Mucosa of descending colon (tissue), 3 donors: ENCODE measurements at regions not wholly inside any gene's neighbourhood (a gene's known extent, or its start where the extent isn't known, plus 50 kb on each side); places are given as distances from the start of the nearest gene placed in this dataset.

Source experiments
- ATAC-seq: fragments of 200-7000 bp; cut with Tn5 transposase; one replicate; pipeline ENCODE4 v1.9.1; 2020; ENCODE audit warnings: mild to moderate bottlenecking, moderate library complexity
- DNase-seq, 3 donors: peaks; one replicate each; pipeline ENCODE4 v3.0.0-alpha.2; 2020
- H3K36me3 ChIP-seq: fragments of 200-600 bp; one replicate; pipeline ENCODE4 v1.8.0; 2021; ENCODE audit warnings: low read depth, mild to moderate bottlenecking
- H3K4me1 ChIP-seq: fragments of 200-600 bp; one replicate; pipeline ENCODE4 v1.8.0; 2021; ENCODE audit warnings: low read depth, mild to moderate bottlenecking
- H3K4me3 ChIP-seq: fragments of 200-600 bp; one replicate; pipeline ENCODE4 v1.8.0; 2021; ENCODE audit warnings: mild to moderate bottlenecking
- H3K9me3 ChIP-seq: fragments of 200-600 bp; one replicate; pipeline ENCODE4 v1.8.0; 2021; ENCODE audit warnings: mild to moderate bottlenecking
- intact Hi-C, 2 donors: fragments of 100-400 bp; cut with DNase I in 1 of 2; cut with micrococcal nuclease in 1 of 2; formaldehyde crosslinking; loops; one replicate each; pipeline versions ENCODE4 v1.11.0 to v1.11.1; 2022; cut with DNase I, micrococcal nuclease
- TF ChIP-seq, protein P1 (sequence below): fragments of 200-600 bp; IDR thresholded peaks from one replicate; pipeline ENCODE4 v1.8.0; 2022; ENCODE audit warnings: antibody characterized with exemption, mild to moderate bottlenecking
- donor health status: DM: no; HTN: no; CAD: no; lungs with moderate emphysema.
- donor health status: DM: no; HTN: no; CAD: no.
- donor health status: DM: no; HTN: yes; CAD: no.

DNA sequence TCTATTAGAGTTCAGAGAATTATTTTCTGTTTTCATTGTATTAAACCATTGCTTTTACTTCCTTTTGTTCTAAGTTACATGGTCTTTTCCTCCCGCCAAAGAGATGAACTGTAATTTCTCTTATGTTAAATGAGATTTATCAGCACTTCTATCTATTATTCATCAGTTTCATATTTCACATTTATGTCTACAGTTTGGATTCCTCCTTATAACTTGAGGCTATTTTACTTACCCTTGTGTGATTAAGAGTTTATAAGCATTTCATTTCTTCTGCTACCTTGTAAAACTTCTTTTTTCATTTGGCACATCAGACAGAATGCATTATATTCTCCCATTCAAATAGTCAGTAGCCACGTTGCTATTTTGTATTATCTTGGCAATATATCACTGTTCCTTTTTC, 248.2 kb downstream of the PLA2G4A start:
- intact Hi-C loops: no loop called here
- Histone ChIP-seq H3K9me3 (no peaks in the 10 kb centered on the region), H3K36me3 (no peaks in the 10 kb centered on the region), H3K4me3 (no peak overlapping the region), H3K4me1 (no peaks in the 10 kb centered on the region)
- TF ChIP-seq, protein P1, sequence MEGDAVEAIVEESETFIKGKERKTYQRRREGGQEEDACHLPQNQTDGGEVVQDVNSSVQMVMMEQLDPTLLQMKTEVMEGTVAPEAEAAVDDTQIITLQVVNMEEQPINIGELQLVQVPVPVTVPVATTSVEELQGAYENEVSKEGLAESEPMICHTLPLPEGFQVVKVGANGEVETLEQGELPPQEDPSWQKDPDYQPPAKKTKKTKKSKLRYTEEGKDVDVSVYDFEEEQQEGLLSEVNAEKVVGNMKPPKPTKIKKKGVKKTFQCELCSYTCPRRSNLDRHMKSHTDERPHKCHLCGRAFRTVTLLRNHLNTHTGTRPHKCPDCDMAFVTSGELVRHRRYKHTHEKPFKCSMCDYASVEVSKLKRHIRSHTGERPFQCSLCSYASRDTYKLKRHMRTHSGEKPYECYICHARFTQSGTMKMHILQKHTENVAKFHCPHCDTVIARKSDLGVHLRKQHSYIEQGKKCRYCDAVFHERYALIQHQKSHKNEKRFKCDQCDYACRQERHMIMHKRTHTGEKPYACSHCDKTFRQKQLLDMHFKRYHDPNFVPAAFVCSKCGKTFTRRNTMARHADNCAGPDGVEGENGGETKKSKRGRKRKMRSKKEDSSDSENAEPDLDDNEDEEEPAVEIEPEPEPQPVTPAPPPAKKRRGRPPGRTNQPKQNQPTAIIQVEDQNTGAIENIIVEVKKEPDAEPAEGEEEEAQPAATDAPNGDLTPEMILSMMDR: no peak
- DNase-seq: no peak
- ATAC-seq: no peak

DNA sequence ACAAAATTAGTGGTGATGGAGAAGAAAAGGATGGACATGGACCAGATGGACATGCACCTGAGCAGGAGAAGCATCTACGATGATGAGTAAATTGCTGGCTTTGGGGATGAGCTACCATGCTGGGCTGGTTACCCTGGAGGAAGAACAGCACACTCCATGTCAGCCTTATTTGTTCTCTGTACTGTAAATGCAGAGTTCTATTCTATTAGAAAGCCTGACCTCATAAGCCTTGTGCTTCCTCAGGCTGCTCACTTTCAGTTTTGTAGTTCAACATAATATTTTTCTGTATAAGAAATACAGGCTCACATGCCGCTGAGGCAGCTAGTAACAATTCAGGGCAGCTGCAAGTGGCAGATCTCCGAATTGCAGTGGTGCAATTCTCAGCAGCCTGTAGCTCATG, 249.6 kb downstream of the PLA2G4A start:
- TF ChIP-seq, protein P1: no peak
- intact Hi-C loops: no loop called here
- ATAC-seq (no peak), DNase-seq (no peak)
- H3K9me3 ChIP-seq: no peaks in the 10 kb centered on the region
- H3K36me3 ChIP-seq: no peaks in the 10 kb centered on the region
- no peaks in the 10 kb centered on the region for H3K4me1 ChIP-seq
- no peak overlapping the region for H3K4me3 ChIP-seq

DNA sequence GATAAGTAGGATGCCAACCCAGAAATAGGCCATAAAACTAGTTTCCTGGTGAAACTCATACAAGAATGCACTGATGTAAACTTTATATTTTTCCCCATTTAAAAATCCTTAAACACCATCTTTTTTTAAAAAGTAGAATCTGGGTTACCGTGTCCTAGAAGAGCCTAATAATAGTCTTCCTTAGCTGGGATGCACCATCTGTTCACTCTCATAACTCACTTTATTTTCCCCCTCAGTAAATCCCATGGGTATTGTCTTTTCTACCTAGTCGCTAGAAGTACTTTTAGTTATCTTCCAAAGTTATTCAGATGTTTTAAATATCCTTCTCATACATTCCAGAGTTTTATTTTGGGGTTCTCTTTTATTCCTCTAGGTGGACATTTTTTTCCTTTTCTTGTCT, 250.2 kb downstream of the PLA2G4A start:
- H3K4me3 ChIP-seq: no peak overlapping the region
- H3K36me3 ChIP-seq: no peaks in the 10 kb centered on the region
- DNase-seq (no peak), ATAC-seq (no peak)
- TF ChIP-seq, protein P1: no peak
- no peaks in the 10 kb centered on the region for H3K4me1 ChIP-seq
- intact Hi-C loops: no loop called here
- no peaks in the 10 kb centered on the region for H3K9me3 ChIP-seq

DNA sequence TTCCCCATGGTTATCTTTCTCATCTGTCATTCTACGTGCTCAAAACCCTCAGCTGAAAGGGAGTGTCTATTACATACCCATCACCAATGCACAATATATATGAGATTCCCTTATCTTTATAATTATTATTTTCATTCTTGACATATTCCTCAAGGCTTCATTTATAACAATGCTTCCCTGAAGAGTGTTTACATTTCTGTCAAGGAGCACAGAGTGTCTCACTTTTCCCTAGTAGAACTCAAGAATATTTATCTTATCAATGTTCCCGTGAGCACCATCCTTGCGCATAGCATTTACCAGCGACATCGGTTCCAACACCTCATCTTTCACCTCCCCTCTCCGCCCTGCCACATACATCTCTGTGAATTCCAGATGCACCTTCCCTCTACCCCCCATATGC, 250.6 kb downstream of the PLA2G4A start:
- ATAC-seq (no peak), DNase-seq (no peak)
- TF ChIP-seq, protein P1: no peak
- intact Hi-C loops: no loop called here
- no peaks in the 10 kb centered on the region for H3K4me1 ChIP-seq
- H3K36me3 ChIP-seq: no peaks in the 10 kb centered on the region
- H3K9me3 ChIP-seq: no peaks in the 10 kb centered on the region
- H3K4me3 ChIP-seq: no peak overlapping the region

DNA sequence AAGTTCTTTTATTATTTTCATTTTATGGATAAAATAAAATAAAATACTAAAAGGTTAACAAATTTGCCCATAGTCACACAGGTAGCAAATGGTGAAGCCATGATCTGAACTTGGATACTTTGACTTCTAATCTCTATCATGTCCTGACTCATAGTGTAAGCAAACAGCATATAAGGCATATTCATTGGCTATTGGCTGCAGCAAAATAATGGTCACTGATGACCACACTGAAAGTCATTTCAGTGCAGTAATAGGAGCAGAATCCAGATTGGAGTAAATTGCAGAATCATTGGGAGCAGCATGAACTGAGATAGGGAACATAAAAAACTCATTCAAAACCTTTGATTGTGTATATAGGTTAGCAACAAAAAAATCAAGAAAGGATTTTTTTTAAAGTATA, 262.9 kb downstream of the PLA2G4A start:
- no peak for ATAC-seq

DNA sequence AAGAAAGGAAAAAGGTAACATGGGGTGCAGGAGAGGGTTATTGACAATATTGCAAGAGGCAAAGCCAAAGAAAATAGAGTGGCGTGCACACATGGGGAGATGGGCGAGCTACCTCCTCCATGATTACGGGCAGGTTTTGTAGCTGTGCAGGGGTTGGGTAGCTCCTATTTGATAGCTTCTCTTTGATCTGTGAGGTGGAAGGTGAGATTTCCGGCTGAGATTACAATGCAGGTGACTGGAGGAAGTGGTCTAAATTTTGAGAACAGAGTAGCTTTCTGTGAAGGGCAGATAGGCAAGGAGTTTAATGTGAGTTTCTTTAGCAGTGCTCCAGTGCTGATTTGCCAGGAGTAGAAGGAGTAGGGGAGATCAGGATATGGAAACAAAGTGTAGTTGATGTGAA, 263.4 kb downstream of the PLA2G4A start:
- TF ChIP-seq, protein P1: no peak
- no peak for DNase-seq
- Histone ChIP-seq H3K4me3 (no peak overlapping the region), H3K36me3 (no peaks in the 10 kb centered on the region), H3K9me3 (no peaks in the 10 kb centered on the region), H3K4me1 (no peaks in the 10 kb centered on the region)
- intact Hi-C loops: no loop called here
- ATAC-seq: peak; percentile 31

More for the DNA sequence above, 262.9 kb downstream of the PLA2G4A start:
- TF ChIP-seq, protein P1: no peak
- Histone ChIP-seq H3K36me3 (no peaks in the 10 kb centered on the region), H3K4me1 (no peaks in the 10 kb centered on the region), H3K9me3 (no peaks in the 10 kb centered on the region), H3K4me3 (no peak overlapping the region)
- DNase-seq: no peak
- intact Hi-C loops: no loop called here
